GM18858 (cell line): ENCODE measurements at regions not wholly inside any gene's neighbourhood (a gene's known extent, or its start where the extent isn't known, plus 50 kb on each side); places are given as distances from the start of the nearest gene placed in this dataset.

Experiments
- ATAC-seq: cut with Tn5 transposase; IDR thresholded peaks from one replicate; pipeline ENCODE4 v1.9.1; 2021; ENCODE audit not compliant: unreplicated experiment

- ATAC-seq = no peak
These were observed 310.3 kb downstream of the KLF5 start for GRCh38 chr13:73369095-73369494.

GRCh38 chr13:73368608-73369007, 309.8 kb downstream of the KLF5 start:
- no peak for ATAC-seq

- no peak for ATAC-seq
These were observed 309.1 kb downstream of the KLF5 start for GRCh38 chr13:73367886-73368285.

GRCh38 chr13:73366241-73366640, 307.4 kb downstream of the KLF5 start:
- no peak for ATAC-seq

- ATAC-seq = no peak
These were observed 306.9 kb downstream of the KLF5 start for GRCh38 chr13:73365681-73366080.

GRCh38 chr13:73365252-73365651, 306.4 kb downstream of the KLF5 start:
- no peak for ATAC-seq

GRCh38 chr13:73364736-73365135, 305.9 kb downstream of the KLF5 start:
- ATAC-seq = no peak

- ATAC-seq = no peak
These were observed 299.8 kb downstream of the KLF5 start for GRCh38 chr13:73358606-73359095.

GRCh38 chr13:73355134-73355533, 296.3 kb downstream of the KLF5 start:
- ATAC-seq = no peak

- no peak for ATAC-seq
These were observed 292.9 kb downstream of the KLF5 start for GRCh38 chr13:73351730-73352129.

- ATAC-seq = no peak
These were observed 282.9 kb downstream of the KLF5 start for GRCh38 chr13:73341748-73342147.

GRCh38 chr13:73340069-73340468, 281.3 kb downstream of the KLF5 start:
- no peak for ATAC-seq

- no peak for ATAC-seq
These were observed 280.3 kb downstream of the KLF5 start for GRCh38 chr13:73339086-73339485.

- no peak for ATAC-seq
These were observed 279.6 kb downstream of the KLF5 start for GRCh38 chr13:73338389-73338788.

GRCh38 chr13:73337532-73337931, 278.7 kb downstream of the KLF5 start:
- no peak for ATAC-seq

- no peak for ATAC-seq
These were observed 278.0 kb downstream of the KLF5 start for GRCh38 chr13:73336773-73337172.

GRCh38 chr13:73335944-73336343, 277.1 kb downstream of the KLF5 start:
- ATAC-seq = no peak

- ATAC-seq = peak; percentile 93
These were observed 276.4 kb downstream of the KLF5 start for GRCh38 chr13:73335210-73335609.

- ATAC-seq = no peak
These were observed 275.6 kb downstream of the KLF5 start for GRCh38 chr13:73334445-73334844.

- no peak for ATAC-seq
These were observed 272.8 kb downstream of the KLF5 start for GRCh38 chr13:73331556-73331955.

- ATAC-seq = no peak
These were observed 270.6 kb downstream of the KLF5 start for GRCh38 chr13:73329355-73329754.

GRCh38 chr13:73327579-73327978, 268.8 kb downstream of the KLF5 start:
- no peak for ATAC-seq

GRCh38 chr13:73325723-73326558, 267.1 kb downstream of the KLF5 start:
- no peak for ATAC-seq
